Fibroblast of pulmonary artery (primary cell): ENCODE measurements at regions not wholly inside any gene's neighbourhood (a gene's known extent, or its start where the extent isn't known, plus 50 kb on each side); places are given as distances from the start of the nearest gene placed in this dataset.

Experiments
- DNase-seq: peaks from one replicate; pipeline ENCODE4 v3.0.0-alpha.2; 2010; ENCODE audit warnings: low read depth
- H3K4me3 ChIP-seq: replicated peaks from 2 replicates; pipeline ENCODE4 v1.5.1; 2011; ENCODE audit warnings: low read depth, mild to moderate bottlenecking, control low read depth, low read length, moderate library complexity
- TF ChIP-seq, protein P1 (sequence below): IDR thresholded peaks from 2 replicates; pipeline ENCODE4 v1.5.1; 2011; ENCODE audit warnings: mild to moderate bottlenecking, control low read depth, low read length, inconsistent platforms; ENCODE audit errors: missing control alignments

DNA sequence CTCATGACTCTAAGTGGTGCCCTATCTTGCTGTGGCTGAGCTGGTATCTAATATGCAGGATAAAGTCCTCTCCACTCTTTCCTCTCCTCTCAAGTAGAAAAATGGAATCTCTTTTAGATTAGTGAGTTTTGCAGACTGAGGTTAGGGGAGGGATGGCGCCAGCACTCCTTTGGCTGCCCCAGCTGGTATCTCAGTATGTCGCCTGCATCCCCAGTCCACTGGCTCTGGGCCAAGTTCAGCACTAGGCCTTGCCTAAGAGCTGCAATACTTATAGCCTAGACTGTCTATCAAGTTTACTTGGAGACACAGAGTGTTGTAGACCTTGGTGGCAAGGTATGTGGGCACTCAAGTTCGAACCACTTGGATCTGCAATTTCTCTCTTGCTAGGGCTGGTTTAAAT lies 351.3 kb downstream of the NAP1L3 start:
- no peak for DNase-seq
- TF ChIP-seq, protein P1, sequence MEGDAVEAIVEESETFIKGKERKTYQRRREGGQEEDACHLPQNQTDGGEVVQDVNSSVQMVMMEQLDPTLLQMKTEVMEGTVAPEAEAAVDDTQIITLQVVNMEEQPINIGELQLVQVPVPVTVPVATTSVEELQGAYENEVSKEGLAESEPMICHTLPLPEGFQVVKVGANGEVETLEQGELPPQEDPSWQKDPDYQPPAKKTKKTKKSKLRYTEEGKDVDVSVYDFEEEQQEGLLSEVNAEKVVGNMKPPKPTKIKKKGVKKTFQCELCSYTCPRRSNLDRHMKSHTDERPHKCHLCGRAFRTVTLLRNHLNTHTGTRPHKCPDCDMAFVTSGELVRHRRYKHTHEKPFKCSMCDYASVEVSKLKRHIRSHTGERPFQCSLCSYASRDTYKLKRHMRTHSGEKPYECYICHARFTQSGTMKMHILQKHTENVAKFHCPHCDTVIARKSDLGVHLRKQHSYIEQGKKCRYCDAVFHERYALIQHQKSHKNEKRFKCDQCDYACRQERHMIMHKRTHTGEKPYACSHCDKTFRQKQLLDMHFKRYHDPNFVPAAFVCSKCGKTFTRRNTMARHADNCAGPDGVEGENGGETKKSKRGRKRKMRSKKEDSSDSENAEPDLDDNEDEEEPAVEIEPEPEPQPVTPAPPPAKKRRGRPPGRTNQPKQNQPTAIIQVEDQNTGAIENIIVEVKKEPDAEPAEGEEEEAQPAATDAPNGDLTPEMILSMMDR, result no peak
- H3K4me3 ChIP-seq, result no peak overlapping the region

DNA sequence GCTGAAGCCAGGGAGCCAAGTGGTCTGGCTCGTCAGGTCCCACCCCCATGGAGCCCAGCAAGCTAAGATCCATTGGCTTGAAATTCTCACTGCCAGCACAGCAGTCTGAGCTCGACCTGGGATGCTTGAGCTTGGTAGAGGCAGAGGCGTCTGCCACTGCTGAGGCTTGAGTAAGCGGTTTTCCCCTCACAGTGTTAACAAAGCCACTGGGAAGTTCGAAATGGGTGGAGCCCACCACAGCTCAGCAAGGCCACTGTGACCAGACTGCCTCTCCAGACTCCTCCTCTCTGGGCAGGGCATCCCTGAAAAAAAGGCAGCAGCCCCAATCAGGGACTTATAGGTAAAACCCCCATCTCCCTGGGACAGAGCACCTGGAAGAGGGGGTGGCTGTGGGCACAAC lies 353.8 kb downstream of the NAP1L3 start:
- TF ChIP-seq, protein P1, result no peak
- H3K4me3 ChIP-seq, result no peak overlapping the region
- no peak for DNase-seq
